GM18868 (cell line): ENCODE measurements at regions not wholly inside any gene's neighbourhood (a gene's known extent, or its start where the extent isn't known, plus 50 kb on each side); places are given as distances from the start of the nearest gene placed in this dataset.

Experiments used
- ATAC-seq: cut with Tn5 transposase; IDR thresholded peaks from one replicate; pipeline ENCODE4 v1.9.1; 2021; ENCODE audit warnings: mild to moderate bottlenecking, moderate library complexity; ENCODE audit not compliant: unreplicated experiment

DNA sequence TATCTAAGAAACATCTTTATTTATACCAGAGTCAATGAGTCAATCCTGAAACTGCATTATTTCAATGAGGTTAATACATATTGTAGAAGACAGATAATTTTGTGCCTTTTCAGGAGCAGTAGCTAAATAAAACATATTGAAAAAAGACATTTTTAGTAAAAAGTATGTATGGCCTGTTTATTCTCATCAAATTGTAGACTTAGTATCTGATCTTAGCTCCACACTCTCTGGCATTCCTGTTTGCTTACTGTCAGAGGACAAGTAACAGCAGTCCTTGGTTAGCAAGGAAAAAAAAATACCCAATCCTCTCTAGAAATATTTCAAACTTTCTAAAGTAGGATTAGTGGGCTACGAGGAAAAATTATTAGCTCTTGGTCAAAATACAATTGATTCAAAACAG lies 50.5 kb upstream of the GUCY1A1 start:
- ATAC-seq = no peak

DNA sequence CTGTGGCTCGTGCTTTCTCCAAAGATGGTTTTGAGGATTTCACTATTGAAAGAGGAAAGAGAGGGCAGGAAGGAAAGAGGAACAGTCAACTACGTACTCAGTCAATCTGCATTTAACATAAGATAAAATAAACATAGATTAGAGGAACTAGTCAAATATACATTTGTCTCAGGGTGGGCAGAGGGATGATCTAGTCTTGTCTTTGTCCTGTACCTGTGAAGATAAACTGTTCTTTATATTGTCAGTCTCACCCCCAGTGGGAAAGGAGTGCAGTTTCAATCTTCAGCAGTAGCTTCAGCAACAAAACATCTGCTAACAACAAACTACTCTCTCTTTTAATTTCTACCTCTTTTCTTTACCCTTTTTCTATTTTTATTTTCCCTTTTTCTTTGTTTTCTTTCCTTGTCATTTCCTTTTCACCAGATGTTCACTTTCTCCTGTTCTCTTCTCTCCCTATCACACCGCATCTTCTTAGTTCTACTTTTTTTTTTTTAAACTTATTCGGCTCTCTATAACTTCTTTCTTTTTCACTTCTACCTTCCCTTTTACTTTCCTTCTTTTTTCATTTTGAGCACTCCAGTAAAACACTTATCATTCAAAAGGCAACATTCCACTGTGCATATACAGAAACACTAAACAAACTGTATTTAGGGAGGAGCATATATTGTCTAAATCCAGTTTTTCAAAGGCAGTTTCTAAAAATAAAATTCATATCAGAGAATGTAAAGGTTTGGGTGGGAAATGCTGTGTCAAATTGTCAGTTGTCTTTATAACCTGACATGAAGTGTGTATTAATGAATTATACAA lies 51.4 kb upstream of the GUCY1A1 start:
- ATAC-seq = peak; percentile 50

DNA sequence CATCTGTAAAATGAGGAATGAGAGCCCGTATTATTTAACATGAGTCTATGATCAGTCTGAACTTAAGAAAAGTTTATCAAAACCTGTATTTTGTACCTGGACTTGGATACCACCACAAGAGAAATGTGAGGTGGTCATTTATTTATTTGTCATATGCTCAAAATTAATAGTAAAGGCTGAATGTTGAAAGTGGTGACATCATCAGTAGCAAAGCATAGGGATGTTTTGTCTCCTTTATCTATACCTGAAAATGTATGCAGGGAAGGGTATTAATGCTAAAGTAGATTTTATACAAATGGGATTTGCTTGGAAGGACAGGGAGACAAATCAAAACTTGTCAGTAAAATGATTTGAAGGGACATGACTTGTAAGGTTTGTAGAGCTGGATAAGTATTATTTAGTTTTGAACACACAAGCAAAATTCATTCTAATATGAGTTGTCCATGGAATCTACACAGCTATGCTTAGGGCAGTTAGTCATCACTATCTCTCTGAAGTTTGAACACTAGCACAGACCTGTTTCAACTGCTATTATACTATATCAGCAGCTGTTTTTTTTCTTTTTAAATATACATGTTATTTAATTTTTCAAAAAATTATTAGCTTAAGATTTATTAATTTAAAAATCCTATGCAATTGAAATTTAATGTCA lies 52.4 kb upstream of the GUCY1A1 start:
- ATAC-seq = no peak

DNA sequence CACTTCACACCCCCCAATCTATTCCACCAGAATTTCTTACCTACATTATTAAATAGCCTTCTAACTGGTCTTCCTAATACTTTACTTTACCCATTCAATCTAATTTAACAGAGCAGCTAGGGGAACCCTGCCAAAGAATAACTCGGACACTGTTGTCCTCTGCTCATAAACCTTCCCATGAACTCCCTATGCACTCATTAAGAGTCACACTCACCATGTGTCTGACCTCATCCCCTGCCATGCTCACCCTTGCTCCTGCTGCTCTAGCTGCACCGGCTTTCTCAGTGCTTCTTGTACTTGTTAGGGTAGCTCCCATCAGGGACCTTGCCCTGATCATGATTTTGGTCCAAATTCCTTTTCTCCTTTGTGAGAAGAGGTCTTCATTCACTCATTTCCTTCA lies 54.6 kb upstream of the GUCY1A1 start:
- no peak for ATAC-seq

DNA sequence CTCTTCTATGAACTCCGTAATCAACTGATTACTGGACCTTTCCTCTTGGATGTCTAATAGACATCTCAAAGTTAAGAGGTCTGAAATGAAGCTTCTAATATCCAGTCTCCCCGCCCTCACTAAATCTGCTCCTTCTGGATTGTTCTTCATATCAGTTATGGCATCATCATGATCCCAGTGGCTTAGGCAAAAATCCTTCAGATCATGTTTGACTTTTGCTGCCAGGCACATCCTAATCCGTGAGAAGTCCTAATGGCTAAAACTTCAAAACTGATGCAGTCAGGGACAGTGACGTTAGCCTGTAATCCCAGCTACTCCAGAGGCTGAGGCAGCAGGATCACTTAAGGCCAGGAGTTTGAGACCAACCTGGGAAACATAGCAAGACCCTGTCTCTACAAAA lies 55.1 kb upstream of the GUCY1A1 start:
- no peak for ATAC-seq

DNA sequence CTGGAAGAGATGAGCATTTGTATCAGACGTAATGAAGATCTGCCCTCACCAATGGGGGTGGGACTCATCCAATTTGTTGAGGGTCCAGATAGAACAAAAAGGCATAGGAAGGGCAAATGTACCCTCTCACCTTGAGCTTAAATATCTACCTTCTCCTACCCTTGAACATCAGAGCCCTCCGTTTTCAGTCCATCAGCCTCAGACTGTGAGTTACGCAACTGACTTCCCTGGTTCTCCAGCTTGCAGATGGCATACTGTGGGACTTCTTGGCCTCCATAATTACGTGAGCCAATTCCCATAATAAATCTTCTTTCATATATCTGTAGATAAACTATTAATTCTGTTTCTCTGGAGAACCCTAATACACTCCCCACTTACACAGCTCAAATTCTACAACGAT lies 56.5 kb upstream of the GUCY1A1 start:
- no peak for ATAC-seq

DNA sequence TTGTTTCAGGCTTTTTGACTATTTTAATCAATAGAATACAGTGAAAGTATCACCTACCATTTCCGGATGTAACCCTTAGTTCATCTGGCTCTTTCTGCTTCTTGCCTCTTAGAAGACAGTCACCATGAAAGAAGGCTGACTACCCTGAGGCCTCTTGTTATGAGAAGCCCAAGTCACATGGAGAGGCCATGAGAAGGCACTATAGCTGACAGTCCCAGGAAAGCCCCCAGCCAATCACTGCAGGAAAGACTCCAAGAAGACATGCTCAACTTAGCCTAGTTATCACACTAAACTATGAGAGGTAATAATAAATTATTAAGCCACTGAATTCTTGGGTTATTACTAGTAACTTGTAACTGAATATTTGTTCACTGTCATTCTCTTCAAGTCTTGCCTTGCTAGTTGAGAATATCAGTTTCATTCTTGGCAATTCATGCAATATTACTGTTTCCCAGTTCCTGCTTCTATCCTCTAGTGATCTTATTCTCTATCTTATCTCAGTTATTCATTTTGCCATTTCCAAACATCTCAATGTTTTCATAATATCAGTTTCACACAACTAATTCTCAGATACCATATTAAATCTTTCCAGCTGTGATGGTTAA lies 57.1 kb upstream of the GUCY1A1 start:
- ATAC-seq = peak; percentile 86

DNA sequence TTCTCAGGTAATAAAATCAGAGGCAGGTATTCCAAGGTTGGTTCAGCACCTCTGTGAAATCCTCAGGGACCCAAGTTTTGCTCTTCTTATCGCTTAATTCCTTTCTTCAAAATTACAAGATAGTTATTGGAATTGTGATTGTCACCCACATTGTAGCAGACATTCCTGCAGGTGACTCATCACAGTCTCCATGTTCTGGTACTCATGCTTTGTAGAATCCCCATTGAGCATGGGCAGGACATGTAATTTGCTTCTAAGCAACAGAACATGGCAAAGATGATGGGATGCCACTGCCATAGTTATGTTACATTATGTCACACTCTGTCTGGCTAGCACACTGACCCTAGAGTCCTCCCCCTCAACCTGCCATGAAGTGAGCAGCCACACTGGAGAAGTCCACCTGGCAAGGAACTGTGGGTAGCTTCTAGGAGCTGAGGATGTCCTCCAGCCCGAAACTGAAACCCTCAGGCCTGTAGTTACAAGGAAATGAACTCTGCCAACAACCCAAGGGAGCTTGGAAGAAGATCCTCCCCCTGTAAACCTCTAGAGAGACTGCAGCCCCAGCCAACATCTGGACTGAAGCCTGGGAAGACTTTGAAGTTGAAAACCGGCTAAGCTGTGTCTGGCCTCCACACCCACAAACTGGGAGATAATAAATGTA lies 58.3 kb upstream of the GUCY1A1 start:
- ATAC-seq = no peak

DNA sequence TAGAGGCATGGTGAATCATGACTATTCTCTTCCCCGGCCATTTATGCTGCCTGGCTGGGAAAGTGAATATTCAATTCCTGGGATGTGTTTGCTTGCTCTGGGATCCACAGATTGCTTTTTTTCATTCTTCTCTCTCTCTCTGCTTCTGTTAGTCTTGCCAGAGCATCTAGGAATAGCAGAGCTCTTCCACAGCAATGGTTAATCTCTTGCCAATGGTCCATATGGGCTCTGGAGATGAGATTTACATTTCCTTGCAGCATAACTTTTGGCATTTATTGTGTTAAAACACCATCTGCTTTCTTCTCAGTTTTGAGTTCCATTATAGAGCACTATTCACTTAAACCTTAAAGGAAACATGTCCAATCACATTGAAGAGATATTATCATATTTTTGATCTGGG lies 59.2 kb upstream of the GUCY1A1 start:
- ATAC-seq = no peak

DNA sequence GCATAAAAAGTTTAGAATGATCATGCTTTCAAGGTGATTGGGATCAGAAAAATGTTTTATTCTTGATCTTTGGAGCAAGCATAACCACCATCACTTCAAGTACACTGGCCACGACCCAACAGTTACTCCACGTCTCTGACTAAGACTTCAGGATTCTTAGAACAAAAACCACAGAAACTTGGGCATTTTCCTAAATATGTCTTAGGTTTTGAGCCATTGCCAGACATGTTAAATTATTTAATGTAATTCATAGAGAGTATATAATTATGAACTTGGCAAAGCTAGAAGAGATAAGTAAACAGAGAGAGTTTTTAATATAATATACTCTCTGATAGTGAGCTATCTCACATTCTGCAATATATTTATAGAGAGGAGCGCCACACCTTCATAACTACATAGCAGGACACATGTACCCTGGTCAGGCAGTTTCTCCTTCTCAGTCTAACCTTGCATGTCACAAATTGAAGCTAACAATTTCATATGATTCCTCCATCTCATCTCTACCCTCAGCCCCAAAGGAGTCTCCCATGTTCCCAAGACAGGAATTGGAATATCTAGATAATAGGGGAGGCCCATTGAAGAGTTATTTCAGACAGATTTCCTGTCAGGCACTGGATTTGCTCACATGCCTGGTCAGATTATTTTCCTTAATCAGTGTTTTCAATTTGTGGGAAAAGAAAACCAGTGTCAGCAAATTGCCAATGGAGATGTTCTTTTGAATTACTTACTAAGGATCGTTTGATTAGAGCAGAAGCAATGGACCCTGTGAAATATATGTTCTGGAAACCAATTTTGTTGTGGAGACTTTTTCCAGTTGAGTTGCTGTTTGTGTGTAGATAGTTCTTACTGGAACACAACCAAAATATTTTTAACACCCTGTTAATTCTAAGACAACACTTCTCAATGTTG lies 61.7 kb upstream of the GUCY1A1 start:
- ATAC-seq = no peak

DNA sequence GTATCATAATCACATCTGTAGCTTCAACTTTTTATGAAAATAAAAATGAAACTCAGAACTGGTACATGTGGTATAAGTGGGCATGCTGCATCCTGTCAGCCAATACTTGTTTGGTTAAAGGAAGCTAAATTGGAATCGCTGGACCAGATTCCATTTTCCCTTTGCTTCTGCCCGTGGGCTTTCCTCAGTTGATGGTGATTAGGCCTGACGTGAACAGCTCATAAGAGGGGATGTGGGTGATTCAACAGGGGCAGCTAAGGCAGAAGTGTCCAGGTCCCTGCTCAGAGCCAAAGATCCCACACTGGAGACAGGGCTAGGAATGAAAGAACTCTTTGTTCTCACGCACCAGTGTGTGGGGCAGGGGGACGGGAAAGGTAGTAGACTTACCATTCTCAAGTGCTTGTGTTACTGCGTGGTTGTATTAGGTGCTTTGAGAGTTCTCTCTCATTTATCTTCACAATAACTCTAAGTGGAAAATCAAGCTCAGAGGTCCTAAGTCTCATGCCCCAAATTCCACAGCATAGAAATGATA lies 63.2 kb upstream of the GUCY1A1 start:
- ATAC-seq = no peak

DNA sequence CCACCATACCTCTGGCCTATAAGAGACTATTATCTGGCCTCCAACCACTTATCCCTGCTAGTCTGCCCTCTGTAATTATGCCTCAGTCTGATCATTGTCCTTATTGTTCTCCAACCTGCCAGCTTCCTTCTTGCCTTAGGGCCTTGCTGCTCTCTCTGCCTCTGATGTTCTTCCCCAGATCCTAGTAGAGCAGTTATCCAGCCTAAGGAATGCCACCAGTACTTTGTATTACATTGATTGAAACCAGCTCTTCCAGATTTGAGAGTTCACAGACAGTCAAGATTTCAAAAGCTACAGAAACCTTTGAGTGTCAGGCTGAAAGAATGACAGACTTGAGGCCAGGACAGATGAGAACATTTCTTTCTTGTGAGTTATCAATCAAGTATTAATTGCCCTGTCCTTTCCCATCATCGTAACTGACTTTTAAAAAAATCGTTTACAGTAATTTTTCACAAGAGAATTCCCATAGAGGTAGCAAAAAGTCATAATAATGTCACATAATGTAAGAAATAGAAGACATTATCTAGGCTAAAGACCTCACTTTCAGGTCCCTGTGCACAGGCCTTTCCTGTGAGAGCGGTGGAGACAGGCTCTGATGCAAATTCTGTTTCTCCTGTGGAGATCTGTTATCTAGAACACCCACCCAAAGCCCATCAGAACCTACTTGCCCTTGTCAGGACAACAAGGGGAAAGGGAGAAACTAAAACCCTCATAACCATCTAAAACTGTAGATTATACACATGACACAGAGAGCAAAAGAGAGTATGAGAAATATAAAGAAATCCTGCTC lies 64.1 kb upstream of the GUCY1A1 start:
- no peak for ATAC-seq

DNA sequence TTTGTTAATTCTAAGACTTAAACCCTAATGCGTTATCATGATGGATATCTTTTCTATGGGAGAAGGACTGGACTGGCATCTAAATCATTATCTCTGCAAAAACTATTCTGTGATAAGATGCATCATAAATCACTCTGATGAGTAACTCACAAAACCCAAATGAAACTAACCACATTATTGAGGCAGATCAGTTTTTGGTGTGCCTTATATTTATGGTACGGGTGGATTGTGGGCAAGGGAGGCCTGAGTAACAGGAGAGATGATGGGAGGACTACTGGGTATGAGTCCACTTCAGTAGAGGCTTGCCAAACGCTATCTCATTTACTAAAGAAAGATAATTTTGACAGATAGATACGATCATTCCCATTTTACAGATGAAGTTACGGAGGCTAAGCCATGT lies 66.4 kb upstream of the GUCY1A1 start:
- ATAC-seq = no peak

DNA sequence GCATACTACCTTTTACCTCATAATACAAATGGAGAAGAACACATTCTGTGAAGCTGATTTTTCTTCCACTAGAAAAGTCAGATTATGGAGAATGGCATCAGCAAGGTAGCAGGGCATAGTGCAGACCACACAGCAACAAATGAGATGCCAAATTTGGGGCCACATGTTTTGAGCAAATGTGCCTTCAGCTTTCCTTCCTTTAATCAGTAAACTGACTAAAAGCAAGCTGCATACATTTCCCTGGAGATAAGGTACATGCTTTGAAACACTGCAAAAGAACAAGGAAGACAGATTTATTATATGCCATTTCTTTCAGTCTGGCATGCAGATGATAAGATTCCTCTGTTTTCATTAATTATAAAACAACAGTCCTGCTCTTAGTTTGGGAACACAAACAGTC lies 67.1 kb upstream of the GUCY1A1 start:
- no peak for ATAC-seq

DNA sequence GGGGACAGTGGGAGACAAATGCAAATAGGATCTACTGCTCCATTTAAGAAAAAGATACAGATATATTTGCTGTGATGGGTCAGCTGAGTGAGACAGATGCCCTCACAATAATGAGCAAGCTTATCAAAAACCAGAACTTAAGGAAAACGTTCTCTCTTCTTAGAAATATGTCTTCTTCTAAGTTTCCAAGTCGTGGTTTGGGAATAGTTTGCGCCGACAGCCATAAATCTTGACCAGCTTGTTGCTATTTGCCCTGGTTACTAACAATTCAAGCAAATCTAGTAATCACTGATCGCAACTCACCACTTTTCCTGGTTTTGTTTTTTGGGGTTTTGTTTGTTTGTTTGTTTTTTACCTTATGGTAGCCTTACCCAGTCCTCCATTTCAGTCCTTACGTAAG lies 67.6 kb upstream of the GUCY1A1 start:
- no peak for ATAC-seq

DNA sequence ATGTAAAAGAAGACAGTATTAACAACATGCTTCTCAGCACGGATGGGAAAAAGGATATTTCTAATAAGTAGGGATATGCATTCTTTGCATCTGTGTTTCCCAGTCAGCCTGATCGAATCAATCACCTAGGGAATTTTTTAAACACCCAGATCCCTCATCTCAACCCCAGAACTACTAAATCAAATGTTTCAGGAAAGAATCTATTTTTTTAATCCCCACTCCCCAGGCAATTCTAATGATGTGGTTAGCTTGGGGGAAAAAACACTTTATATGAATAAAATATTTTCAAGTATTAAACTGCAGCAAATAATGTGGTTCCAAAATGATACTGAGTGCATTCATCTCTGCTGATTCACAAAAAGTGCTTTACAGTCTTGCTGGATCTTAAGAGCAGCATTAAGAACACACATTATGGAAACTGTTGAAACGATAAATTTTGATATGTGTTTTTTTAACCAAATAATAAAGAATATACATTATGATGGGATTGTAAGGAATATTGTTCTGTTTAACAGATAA lies 68.7 kb upstream of the GUCY1A1 start:
- no peak for ATAC-seq

DNA sequence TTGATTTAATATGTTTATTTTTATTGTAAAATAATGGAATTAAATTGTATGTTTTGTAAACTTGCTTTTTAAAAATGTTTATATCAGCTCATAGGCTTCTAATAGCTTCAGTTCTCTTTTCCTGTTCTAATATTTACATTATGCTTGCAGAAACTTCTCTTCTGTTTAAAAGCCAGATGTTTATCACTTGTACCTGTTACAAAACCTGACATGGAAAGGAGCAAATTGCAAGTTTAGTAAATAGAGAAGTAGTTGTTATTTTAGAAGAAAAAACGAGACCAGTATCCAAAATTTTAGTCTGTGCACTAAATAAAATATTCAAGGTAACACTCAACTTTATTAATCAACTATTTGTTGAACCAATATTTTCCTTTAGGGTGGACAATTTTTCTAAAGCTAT lies 69.4 kb upstream of the GUCY1A1 start:
- no peak for ATAC-seq

DNA sequence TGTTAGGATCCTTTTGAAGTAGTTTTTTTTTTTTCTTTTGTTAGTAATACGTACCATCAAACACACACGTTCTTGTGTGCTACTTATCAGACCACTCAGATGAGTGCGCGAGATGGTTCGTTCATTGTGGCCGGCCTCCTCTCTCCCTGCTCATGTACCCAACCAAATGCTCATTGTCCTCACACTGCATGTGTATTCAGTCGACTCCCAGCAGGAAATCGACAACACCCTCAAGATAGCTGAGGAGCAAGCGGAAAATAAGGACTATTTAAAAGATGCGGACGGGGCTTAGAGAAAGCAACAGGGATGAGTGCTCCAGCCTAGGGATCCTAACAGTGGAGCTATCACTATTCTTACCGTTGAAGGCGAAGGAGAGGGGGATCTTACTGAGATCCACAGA lies 72.9 kb upstream of the GUCY1A1 start:
- no peak for ATAC-seq

DNA sequence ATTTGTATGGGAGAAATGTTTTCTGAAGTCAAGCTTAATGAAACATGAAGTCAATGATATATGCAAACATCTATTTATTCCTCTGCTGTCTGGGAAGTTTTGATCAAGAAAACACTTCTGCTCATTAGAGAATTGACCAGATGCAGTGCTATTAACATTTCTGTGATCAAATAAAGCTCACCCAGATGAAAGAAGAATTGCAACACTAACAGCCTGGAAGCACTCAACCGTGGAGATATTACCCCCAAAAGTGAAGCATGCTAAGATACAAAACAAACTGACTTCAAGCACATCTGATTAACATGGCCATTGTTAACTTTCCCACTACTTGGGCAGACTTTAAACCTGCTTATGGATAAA lies 73.7 kb upstream of the GUCY1A1 start:
- ATAC-seq = no peak
